ENCODE measurements at regions not wholly inside any gene's neighbourhood (a gene's known extent, or its start where the extent isn't known, plus 50 kb on each side); places are given as distances from the start of the nearest gene placed in this dataset.

DNA sequence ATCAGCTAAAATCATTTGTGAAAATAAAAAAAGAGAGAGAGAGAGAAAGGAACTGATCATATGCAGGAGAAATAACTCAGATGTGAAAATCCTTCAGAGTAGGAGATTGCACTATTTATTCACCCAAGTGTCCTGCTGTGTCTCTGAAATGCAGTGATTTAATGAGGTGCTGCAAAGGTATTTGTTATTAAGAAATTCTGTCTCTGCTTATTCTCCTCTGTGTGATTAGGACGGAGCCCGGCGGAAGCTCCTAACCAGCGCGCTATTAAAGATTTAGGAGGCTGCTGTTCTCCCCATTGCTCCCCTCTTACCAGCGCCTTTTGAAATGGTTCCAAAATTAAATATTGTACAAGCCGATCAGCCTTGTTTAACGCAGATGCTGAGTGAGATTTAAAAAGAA, 528.3 kb downstream of the BUD13 start:
- TF ChIP-seq EP300 (conservative IDR thresholded peaks at IDR 0.05; ENCODE audit: poor library complexity, severe bottlenecking) (no peak), POLR2AphosphoS5 (IDR thresholded peaks at IDR 0.05) (no peak), CTCF (IDR thresholded peaks at IDR 0.05; ENCODE audit: poor library complexity, severe bottlenecking) (no peak), RAD21 (conservative IDR thresholded peaks at IDR 0.05) (no peak), MXI1 (conservative IDR thresholded peaks at IDR 0.05; ENCODE audit: poor library complexity, severe bottlenecking) (no peak)

Measured in neural cell (in vitro differentiated cells).